Endothelial cell (in vitro differentiated cells): ENCODE measurements at regions not wholly inside any gene's neighbourhood (a gene's known extent, or its start where the extent isn't known, plus 50 kb on each side); places are given as distances from the start of the nearest gene placed in this dataset.

Experiments used
- DNase-seq: peaks from one replicate; pipeline ENCODE4 v3.0.0; 2021; ENCODE audit warnings: low spot score
- H3K27ac Mint-ChIP-seq: one replicate; pipeline ENCODE4 v1.8.0; 2021; ENCODE audit warnings: mixed read lengths, inconsistent platforms; ENCODE audit not compliant: unreplicated experiment
- H3K27me3 Mint-ChIP-seq: one replicate; pipeline ENCODE4 v1.8.0; 2021; ENCODE audit warnings: mild to moderate bottlenecking, moderate library complexity, mixed read lengths, inconsistent platforms; ENCODE audit not compliant: unreplicated experiment
- H3K36me3 Mint-ChIP-seq: one replicate; pipeline ENCODE4 v1.8.0; 2021; ENCODE audit warnings: mild to moderate bottlenecking, low read depth, mixed read lengths, inconsistent platforms; ENCODE audit not compliant: unreplicated experiment
- H3K4me1 Mint-ChIP-seq: one replicate; pipeline ENCODE4 v1.8.0; 2021; ENCODE audit warnings: mild to moderate bottlenecking, mixed read lengths, inconsistent platforms; ENCODE audit not compliant: unreplicated experiment
- H3K4me3 Mint-ChIP-seq: one replicate; pipeline ENCODE4 v1.8.0; 2021; ENCODE audit warnings: mild to moderate bottlenecking, mixed read lengths, inconsistent platforms; ENCODE audit not compliant: unreplicated experiment
- H3K9me3 Mint-ChIP-seq: one replicate; pipeline ENCODE4 v1.8.0; 2021; ENCODE audit warnings: mixed read lengths, inconsistent platforms; ENCODE audit not compliant: unreplicated experiment
- TF ChIP-seq, protein P1 (sequence below): fragments of 200-600 bp; sonication (generic); IDR thresholded peaks from one replicate; pipeline ENCODE4 v1.5.0; 2021; ENCODE audit warnings: antibody characterized with exemption; ENCODE audit not compliant: unreplicated experiment

DNA sequence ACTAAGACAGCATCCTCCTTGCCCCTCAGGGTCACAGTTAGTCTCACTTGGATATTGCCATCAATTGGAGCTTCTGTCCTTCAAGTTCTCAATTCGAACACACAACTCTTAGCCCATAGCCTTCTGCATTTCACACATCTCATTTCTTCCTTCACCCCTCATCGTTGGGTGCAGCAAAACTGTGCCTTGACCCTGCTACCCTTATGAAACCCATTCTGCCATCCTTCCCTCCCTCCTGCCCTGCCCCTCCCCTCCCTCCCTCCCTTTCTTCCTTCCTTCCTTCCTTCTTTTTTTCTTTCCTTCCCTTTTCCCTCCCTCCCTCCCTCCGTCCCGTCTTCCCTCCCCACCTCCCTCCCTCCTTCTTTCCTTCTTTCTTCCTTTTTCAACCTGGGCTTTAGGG lies 80.7 kb upstream of the CYRIA start:
- no peak for DNase-seq
- Mint-ChIP-seq H3K27ac (no peak overlapping the region), H3K27me3 (peaks cover 2% of the 10 kb centered on the region), H3K4me1 (peaks cover 12% of the 10 kb centered on the region), H3K4me3 (no peak overlapping the region), H3K36me3 (no peaks in the 10 kb centered on the region), H3K9me3 (no peaks in the 10 kb centered on the region)
- TF ChIP-seq, protein P1, sequence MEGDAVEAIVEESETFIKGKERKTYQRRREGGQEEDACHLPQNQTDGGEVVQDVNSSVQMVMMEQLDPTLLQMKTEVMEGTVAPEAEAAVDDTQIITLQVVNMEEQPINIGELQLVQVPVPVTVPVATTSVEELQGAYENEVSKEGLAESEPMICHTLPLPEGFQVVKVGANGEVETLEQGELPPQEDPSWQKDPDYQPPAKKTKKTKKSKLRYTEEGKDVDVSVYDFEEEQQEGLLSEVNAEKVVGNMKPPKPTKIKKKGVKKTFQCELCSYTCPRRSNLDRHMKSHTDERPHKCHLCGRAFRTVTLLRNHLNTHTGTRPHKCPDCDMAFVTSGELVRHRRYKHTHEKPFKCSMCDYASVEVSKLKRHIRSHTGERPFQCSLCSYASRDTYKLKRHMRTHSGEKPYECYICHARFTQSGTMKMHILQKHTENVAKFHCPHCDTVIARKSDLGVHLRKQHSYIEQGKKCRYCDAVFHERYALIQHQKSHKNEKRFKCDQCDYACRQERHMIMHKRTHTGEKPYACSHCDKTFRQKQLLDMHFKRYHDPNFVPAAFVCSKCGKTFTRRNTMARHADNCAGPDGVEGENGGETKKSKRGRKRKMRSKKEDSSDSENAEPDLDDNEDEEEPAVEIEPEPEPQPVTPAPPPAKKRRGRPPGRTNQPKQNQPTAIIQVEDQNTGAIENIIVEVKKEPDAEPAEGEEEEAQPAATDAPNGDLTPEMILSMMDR: no peak

- no peak for DNase-seq
- TF ChIP-seq, protein P1: no peak
- no peaks in the 10 kb centered on the region for H3K36me3 Mint-ChIP-seq
- no peak overlapping the region for H3K4me3 Mint-ChIP-seq
- no peak overlapping the region for H3K27ac Mint-ChIP-seq
- peaks cover 2% of the 10 kb centered on the region for H3K27me3 Mint-ChIP-seq
- H3K4me1 Mint-ChIP-seq: peaks cover 12% of the 10 kb centered on the region
- H3K9me3 Mint-ChIP-seq: no peaks in the 10 kb centered on the region
These were observed 79.8 kb upstream of the CYRIA start for GRCh38 chr2:16745466-16745865.

GRCh38 chr2:16744521-16744920 lies 78.9 kb upstream of the CYRIA start:
- Mint-ChIP-seq H3K36me3 (no peaks in the 10 kb centered on the region), H3K4me3 (no peak overlapping the region), H3K9me3 (no peaks in the 10 kb centered on the region), H3K4me1 (peaks cover 12% of the 10 kb centered on the region), H3K27ac (no peak overlapping the region), H3K27me3 (peaks cover 2% of the 10 kb centered on the region)
- TF ChIP-seq, protein P1: no peak
- DNase-seq: no peak

GRCh38 chr2:16742026-16742425 lies 76.4 kb upstream of the CYRIA start:
- Mint-ChIP-seq H3K27ac (no peak overlapping the region), H3K36me3 (no peaks in the 10 kb centered on the region), H3K4me3 (no peak overlapping the region), H3K9me3 (no peaks in the 10 kb centered on the region), H3K27me3 (peaks cover 2% of the 10 kb centered on the region), H3K4me1 (peaks cover 5% of the 10 kb centered on the region)
- no peak for DNase-seq
- TF ChIP-seq, protein P1: no peak

GRCh38 chr2:16741498-16741897 lies 75.9 kb upstream of the CYRIA start:
- no peaks in the 10 kb centered on the region for H3K9me3 Mint-ChIP-seq
- DNase-seq: no peak
- H3K27ac Mint-ChIP-seq: no peak overlapping the region
- peaks cover under 1% of the 10 kb centered on the region for H3K27me3 Mint-ChIP-seq
- TF ChIP-seq, protein P1: no peak
- peaks cover under 1% of the 10 kb centered on the region for H3K4me1 Mint-ChIP-seq
- no peaks in the 10 kb centered on the region for H3K36me3 Mint-ChIP-seq
- no peak overlapping the region for H3K4me3 Mint-ChIP-seq
